ENCODE measurements at regions not wholly inside any gene's neighbourhood (a gene's known extent, or its start where the extent isn't known, plus 50 kb on each side); places are given as distances from the start of the nearest gene placed in this dataset.

- DNase-seq, result no peak
Measured at GRCh38 chr2:173648816-173649215, 294.1 kb downstream of the CDCA7 start.

- DNase-seq, result no peak
Measured at GRCh38 chr2:173649527-173650219, 295.0 kb downstream of the CDCA7 start.

GRCh38 chr2:173651891-173652290 is 297.2 kb downstream of the CDCA7 start:
- DNase-seq, result no peak

GRCh38 chr2:173652311-173652710 is 297.6 kb downstream of the CDCA7 start:
- DNase-seq, result no peak

- no peak for DNase-seq
Measured at GRCh38 chr2:173652767-173653431, 298.2 kb downstream of the CDCA7 start.

- DNase-seq, result no peak
Measured at GRCh38 chr2:173653432-173653805, 298.7 kb downstream of the CDCA7 start.

- no peak for DNase-seq
Measured at GRCh38 chr2:173654161-173654895, 299.7 kb downstream of the CDCA7 start.

- DNase-seq, result no peak
Measured at GRCh38 chr2:173654896-173655265, 300.2 kb downstream of the CDCA7 start.

- DNase-seq, result no peak
Measured at GRCh38 chr2:173656086-173656485, 301.4 kb downstream of the CDCA7 start.

GRCh38 chr2:173657996-173658717 is 303.5 kb downstream of the CDCA7 start:
- no peak for DNase-seq

- no peak for DNase-seq
Measured at GRCh38 chr2:173658946-173659371, 304.3 kb downstream of the CDCA7 start.

GRCh38 chr2:173659509-173659908 is 304.8 kb downstream of the CDCA7 start:
- DNase-seq, result no peak

- no peak for DNase-seq
Measured at GRCh38 chr2:173661586-173661985, 303.6 kb downstream of the SP3 start.

GRCh38 chr2:173663353-173663752 is 301.8 kb downstream of the SP3 start:
- DNase-seq, result no peak

- no peak for DNase-seq
Measured at GRCh38 chr2:173663835-173664512, 301.2 kb downstream of the SP3 start.

GRCh38 chr2:173664513-173664910 is 300.7 kb downstream of the SP3 start:
- DNase-seq, result no peak

- DNase-seq, result no peak
Measured at GRCh38 chr2:173666171-173666888, 298.8 kb downstream of the SP3 start.

- no peak for DNase-seq
Measured at GRCh38 chr2:173667014-173667413, 298.2 kb downstream of the SP3 start.

- DNase-seq, result no peak
Measured at GRCh38 chr2:173667415-173667814, 297.8 kb downstream of the SP3 start.

GRCh38 chr2:173669271-173669853 is 295.8 kb downstream of the SP3 start:
- no peak for DNase-seq

- no peak for DNase-seq
Measured at GRCh38 chr2:173669888-173670287, 295.3 kb downstream of the SP3 start.

Measured in C1 segment of cervical spinal cord (tissue), 14 donors.